Stomach (tissue), 4 donors: ENCODE measurements at regions not wholly inside any gene's neighbourhood (a gene's known extent, or its start where the extent isn't known, plus 50 kb on each side); places are given as distances from the start of the nearest gene placed in this dataset.

Experiments used
- EP300 ChIP-seq: sonication (generic); formaldehyde crosslinking; IDR thresholded peaks from one replicate; pipeline ENCODE4 v1.6.1; 2017; ENCODE audit warnings: antibody characterized with exemption
- POLR2A ChIP-seq, 4 donors: fragments of 450-650 bp; IDR thresholded peaks; one replicate each; pipeline ENCODE4 v1.6.1; 2016; ENCODE audit warnings: antibody characterized with exemption in 4 of 4, control low read depth in 2 of 4, mild to moderate bottlenecking in 1 of 4, moderate library complexity in 1 of 4
- POLR2AphosphoS5 ChIP-seq, 3 donors: sonication (generic); formaldehyde crosslinking; IDR thresholded peaks; one replicate each; pipeline ENCODE4 v1.6.1; 2016; ENCODE audit warnings: antibody characterized with exemption in 3 of 3

- TF ChIP-seq POLR2A (IDR thresholded peaks at IDR 0.05) (no peak), EP300 (no peak), POLR2AphosphoS5 (IDR thresholded peaks at IDR 0.05) (no peak)
Observed at GRCh38 chr6:140816681-140817080, 1316.0 kb upstream of the GJE1 start.
